NCI-H2171 treated with DMSO at 0.1 percent for 48 hours (cell line): ENCODE measurements at regions not wholly inside any gene's neighbourhood (a gene's known extent, or its start where the extent isn't known, plus 50 kb on each side); places are given as distances from the start of the nearest gene placed in this dataset.
"Not testable (repeated sequence)": the region's sequence is repeated elsewhere in the genome, so short reads cannot be mapped to it uniquely, and the experiment has no call there.

Experiments
- DNase-seq: peaks from one replicate; lab custom pipeline; 2025; lab: John Stamatoyannopoulos, UW

DNA sequence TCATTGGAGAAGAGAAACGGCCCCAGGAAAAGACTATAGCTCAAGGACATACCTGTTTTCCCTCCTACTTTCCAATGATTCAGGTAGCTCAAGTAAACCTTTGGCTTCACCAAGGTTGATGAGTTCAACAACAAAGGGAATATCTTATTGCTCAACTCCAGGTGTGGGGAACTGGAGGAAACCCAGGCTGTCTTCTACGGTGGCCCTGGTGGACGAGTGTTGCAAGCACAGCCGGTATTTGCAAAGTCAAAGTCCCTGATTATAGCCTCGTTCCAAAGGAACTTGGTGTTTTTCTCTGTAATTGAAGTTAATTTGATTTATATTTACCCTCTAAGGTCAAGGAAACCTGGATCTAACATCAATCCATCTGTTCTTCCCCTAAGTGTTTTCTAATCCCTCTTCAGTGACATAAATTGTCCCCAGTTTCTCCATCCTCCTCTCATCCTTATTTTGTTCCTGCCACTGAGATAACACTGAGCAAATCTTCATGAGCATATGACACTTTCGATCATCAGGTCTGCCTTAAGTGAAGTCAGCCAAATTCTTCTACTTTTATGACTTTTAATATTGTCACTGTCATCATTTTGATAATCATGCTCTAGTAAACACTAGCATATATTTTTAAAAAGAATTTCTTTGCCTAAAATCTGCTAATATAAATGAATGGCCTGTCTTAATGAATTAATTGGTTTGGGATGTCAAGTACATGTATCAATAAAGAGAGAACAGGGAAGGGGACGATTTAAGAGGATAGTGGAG lies 174.6 kb upstream of the TBX3 start:
- no peak for DNase-seq

DNA sequence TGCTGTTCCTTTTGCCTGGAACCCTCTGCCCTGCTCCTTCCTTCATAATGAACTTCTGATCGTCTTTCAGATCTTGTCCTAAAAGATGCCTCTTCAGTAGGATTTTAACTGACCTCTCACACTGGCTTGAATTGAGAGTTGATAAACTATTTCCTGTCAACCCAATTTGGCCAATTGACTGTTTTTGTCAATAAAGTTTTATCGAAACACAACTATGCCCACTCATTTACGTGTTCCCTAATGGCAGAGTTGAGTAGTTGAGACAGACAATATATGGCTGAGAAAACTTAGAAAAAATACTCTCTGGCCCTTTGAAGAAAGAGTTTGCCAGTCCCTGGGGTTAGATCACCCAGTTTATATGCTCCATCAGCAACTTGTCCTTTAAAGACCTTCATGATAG lies 171.7 kb upstream of the TBX3 start:
- no peak for DNase-seq

DNA sequence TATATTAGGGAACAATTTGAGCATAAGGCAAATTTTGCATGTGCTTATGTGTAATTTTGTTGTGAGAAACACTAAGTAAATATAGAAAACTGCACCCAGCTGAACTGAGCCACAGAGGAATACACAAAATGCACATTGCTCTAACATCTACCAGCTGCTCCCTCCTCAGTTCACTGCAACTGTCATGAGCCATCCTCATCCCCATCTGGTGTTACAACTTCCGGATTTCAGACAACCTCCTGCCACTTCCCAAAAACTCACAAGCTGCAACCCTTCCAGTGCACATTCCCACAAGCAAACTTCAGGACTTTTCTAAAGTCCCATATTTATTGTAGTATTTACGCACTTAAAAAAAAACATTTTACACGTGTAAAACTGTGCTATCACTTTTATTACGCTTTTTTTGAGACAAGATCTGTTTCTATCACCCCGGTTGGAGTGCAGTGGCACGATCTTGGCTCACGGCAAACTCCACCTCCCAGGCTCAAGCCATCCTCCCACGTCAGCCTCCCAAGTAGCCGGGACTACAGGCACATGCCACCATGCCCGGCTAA lies 169.1 kb upstream of the TBX3 start:
- no peak for DNase-seq

DNA sequence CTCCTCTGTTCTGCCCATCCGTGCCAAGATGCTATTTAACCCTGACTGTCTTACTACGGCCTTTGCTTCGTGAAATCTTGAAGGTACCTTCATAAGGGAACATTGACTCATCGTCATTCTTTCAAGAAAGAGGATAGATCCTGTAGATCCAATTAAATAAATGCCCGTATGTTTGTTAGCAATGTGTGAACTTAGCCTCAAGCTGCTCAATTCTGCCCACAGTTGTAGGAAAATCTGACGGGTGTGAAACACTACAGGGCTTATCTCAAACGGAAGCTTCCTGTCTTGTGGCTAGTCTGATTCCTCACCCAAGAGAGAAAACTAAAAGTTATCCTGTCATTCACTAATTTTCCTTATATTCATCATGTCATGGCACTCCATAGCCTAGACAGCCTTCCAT lies 168.0 kb upstream of the TBX3 start:
- DNase-seq = no peak

DNA sequence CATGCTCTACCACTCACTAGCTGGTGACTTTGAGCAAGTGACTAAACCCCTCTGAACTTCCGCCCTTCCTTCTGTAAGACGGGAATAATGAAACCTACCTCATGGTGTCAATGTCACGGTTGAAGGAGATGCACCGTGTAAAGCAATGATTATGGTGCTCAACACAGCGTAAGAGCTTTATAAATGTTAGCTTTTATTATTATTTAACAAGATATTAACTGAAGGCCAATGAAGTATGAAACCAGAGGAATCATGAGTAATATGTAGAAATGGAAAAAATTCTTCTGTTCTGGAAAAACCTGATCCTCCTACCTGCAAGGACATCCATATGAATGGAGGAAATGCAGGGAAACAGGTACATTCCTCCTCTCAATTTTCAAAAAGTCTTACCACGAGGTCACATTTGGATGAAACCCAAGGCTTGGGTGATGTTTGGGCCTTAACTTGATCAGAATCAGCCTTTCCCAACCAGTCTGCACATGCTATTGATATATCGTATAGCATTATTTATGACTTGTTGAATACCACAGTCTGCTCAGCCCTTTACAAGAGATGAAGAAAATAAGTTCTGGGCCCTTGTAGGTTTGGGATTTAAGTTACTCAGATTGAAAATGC lies 166.8 kb upstream of the TBX3 start:
- DNase-seq = no peak

DNA sequence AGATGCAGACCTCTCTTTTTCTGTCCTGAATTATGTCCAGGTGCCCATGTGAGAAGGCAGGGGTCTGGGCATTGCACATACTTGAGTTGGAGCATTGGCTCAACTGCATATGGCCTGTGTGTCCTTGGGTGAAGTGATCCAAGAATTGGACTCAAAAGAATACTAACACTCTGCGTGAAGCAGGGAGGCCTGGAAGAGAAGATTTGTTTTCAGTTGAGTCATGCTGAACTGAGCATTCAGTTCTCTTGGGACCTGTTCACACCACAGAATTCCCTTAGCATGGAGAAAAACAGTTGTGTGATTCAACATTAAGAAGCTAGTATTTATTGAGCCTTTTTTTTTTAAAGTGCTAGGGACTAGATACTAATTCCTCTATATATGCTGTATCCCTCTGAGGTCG lies 164.7 kb upstream of the TBX3 start:
- no peak for DNase-seq

DNA sequence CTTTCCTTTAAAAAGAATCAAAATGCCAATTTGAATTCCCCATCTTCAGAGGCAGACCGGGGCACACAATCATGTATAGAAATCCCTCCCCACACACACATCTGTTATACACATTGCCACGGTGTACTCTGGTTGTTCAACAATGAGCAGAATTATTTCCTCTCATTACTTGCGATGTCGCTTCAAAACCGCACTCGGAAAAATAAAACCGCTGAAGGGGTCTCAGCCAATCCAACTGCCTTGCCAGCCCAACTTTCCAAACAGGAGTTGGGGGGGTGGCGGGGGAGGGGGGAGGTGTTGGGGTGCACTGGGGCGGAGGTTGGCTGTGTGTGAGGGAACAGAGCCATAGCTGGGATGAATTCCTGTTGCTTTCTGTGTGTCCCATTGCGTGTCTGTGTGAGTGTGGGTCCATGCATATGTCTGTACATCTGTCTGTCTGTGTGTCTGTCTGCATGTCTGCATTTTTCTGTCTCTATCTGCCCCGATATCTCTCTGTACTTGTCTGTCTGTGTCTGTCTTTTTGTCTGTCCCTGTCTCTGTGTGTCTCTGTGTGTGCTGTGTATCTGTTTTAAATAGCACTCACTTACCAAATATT lies 163.6 kb upstream of the TBX3 start:
- DNase-seq = no peak

DNA sequence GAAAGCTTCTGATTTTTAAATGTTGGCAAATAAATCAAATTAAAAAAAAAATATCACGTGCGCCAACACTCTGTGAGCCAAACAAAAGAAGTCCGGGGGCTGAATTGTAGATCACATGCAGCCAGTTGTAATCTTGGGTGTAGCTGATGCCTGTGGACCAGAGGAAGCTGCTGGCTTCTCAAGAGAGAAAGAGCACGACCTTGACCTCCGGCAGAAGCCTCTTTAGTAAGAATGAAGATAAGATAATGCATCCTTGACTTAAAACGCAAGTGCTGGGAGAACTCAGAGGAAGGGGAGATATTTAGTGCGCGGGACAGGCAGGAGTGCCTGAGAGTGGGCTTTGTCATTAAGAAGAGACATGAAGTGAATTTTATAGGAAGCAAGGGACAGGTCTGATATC lies 162.8 kb upstream of the TBX3 start:
- no peak for DNase-seq

DNA sequence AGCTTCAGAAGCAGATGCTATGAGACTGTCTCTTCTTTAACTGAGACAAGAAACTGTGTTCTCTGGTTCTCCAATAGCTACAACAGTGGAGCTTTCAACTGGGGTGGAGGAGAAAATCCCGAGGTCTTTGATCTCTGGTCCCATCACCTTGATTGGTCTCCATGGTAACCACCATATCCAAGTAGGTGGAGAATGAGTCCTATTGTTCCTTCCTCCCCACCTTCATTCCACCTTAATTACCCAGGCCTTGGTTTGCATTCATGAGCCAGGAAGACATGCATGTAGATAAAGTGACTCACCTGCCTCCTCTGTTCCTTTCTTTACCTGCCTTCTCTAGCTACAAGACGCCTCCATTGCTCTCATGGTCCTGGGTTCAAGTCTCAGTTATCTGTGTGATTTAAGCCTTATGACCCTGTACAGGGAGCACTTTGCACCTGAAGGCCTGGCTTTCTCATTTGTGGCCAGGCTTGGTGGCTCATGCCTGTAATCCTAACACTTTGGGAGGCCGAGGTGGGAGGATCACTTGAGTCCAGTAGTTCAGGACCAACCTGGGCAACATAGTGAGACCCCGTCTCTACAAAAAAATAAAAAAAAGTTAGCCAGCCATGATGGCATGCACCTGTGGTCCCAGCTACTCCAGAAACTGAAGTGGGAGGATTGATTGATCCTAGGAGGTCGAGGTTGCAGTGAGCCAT lies 157.7 kb upstream of the TBX3 start:
- DNase-seq = no peak

DNA sequence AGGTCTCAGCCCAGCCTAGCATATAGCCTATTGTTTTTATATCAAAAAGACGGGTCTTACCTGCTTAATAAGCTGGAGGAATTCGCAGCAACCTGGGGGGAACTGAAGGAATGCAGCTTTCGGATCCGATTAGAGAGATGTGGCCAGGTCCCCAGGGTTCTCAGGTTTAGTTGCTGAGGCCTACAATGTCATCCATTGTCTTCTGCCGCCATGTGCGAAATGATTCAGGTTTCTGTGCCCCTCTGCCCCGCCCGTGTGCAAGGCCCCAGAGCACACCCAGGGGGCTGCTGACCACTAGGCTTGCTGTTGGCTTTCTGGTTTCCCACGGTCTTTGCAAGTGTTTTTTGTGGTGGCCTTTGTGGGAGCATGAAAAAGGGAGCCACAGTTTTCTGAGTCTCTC lies 154.5 kb upstream of the TBX3 start:
- no peak for DNase-seq

DNA sequence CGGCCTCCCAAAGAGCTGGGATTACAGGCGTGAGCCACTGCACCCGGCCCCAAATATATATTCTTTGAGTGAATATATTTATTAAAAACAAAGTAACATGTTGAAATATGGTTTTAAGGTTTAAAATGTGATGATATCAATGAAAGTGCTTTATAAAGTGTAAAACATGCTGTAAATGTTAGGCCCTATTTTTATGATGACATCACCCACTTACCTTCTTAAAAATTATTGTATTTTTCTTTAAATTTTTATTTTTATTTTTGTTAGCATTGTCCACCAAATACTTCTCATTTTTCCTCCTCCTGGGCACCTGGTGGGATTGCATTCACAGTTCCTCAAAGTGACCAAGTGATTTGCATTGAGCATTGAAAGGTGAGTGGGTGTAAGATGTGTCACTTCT lies 152.6 kb upstream of the TBX3 start:
- DNase-seq = no peak

DNA sequence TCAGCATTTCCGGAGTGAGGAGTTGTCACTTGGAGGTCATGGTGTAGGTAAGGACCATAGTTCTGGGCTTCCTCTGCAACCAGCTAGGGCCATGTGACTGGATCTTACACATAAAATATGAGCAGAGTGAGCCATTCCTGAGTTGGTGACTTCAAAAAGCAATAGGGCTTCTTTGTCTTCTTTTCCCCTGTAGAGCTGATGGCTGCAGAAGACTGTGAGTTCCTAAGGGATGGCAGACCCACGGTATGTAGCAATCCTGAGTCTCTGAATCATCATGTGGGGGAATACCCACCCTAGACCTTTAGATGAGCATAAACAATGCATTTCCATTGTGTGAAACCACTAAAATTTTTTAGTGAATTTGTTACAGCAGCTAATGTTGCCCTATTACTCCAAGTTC lies 151.1 kb upstream of the TBX3 start:
- DNase-seq = no peak

DNA sequence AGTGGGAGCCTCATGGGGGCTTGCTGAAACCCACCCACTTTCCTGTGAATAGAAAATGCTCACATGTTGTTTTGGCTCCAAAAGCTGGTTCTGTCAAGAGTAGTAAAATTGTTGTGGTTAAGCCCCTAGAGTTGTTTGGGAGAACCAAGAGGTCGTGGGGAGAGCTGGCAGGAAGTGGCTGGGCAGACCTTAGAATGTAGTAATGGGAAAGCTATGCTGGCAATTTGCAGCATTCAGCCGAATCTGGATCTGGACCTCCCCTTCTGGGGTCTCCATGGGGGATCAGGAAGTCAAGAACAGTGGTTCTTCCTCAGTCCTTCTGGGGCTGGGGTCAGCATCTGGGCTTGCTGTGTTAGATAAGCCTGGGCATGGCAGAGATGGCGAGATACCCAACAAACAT lies 150.6 kb upstream of the TBX3 start:
- no peak for DNase-seq

DNA sequence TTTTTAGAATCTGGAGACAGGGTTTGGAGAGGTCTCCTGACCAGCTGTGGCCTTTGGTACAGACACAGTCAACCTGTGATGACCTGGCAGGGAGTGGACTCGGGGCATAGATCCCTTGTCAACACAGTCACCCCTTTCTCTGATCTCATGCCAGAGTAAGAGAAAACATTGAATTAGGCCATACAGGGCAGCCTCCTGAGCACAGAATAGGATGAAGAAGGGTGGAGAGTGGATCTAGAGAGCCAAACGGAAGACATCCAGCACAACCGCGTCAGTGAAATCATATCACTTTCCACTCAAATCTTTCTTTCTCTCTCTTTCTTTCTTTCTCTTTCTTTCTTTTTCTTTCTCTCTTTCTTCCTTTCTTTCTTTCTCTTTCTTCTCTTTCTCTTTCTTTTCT lies 145.9 kb upstream of the TBX3 start:
- no peak for DNase-seq

DNA sequence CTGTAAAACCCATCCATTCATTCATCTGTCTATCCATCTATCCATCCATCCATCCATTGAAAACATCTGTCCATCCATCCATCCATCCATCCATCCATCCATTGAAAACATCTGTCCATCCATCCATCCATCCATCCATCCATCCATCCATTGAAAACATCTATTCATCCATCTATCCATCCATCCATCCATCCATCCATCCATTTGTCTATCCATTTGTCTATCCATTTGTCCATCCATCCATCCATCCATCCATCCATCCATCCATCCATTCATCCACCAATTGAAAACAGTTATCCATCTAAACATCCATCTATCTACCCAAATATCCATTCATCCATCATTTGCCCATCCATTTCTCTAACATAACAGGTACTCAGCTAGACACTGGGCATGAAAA lies 145.3 kb upstream of the TBX3 start:
- DNase-seq = not testable (repeated sequence)

DNA sequence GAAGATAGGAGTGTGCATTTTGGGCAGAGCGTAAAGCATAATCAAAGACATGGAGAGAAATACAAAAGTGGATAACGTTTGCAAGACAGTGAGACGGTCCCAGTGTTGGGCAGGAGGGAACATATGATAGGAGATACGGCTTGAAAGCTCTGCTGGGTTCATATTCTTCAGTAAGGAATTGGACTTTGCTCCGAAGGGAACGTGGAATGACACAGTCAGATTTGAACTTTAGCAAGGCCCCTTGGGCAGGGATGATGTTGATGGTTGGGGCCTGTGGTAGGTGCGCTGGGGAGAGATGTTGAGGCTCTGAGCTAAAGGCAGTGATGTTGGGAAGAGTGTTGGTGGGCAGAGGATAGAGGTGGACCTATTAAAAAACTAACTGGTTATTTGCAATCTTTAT lies 143.5 kb upstream of the TBX3 start:
- DNase-seq = no peak

DNA sequence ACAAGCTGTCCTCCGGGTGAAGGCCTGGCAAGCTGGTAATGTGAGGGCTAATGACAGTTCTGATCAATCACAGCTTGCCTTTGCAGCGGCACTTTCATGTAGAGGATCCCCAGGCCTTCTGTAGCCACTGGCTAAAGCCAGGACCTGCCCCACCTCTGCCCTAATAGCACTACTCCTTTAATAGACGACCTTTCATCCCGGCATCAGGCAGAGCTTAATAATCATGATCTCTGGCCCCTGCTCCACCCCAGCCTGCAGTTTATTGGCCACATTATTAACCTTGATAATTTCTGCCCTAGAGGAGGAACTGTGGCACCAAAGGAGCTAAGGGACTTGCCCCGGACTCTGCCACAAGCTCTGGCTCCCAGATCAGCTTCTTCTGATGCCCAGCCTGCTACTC lies 142.3 kb upstream of the TBX3 start:
- no peak for DNase-seq

DNA sequence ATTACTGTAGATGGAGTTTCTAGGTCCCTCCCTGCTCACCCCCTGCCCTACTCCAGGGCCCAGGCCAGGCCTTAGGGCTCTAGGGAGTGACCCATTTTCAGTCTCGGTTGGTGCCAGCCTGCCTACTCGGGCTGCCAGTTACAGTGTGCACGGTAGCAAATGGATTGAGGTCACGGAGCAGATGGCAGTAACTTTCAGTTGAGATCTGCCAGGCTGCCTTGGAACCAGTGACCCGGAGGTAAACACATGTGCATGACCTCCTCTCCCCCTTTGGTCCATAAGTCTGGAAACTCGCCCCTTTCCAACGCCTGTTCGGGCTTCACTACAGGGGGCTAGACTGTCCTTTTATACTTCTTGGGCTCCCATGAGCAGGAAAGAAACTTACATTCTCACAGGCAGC lies 139.7 kb upstream of the TBX3 start:
- DNase-seq = no peak

DNA sequence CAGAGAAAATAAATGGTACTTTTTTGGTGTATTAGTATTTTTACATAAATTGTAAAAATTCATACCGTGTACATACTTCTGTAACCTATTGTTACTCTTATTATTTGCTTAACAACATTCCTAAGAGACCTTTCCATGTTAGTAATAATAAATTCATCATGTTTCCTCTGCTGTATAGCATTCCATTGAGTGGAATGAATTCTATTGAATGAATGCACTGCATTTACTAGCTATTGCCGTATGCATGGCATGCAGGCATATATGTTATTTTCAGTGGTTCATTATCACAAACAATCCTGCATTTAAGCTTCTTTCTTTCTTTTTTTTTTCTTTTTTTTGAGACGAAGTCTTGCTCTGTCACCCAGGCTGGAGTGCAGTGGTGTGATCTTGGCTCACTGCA lies 137.6 kb upstream of the TBX3 start:
- DNase-seq = no peak

DNA sequence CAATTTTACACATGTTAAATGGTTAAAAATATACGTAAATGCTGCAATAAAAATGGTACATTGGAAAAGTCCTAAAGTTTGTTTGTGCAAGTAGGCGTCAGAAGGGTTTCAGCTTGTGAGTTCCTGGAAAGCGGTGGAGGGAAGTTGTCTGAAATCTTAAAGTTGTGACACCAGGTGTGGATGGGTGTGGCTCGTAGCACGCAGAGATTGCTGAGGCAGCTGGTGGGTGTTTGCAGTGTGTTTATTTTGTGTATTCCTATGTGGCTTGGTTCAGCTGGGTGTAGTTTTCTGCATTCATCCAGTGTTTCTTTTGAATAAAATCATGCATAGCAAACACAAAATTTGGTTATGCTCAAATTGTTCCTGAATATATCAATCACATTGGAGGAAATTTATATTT lies 136.8 kb upstream of the TBX3 start:
- DNase-seq = no peak

DNA sequence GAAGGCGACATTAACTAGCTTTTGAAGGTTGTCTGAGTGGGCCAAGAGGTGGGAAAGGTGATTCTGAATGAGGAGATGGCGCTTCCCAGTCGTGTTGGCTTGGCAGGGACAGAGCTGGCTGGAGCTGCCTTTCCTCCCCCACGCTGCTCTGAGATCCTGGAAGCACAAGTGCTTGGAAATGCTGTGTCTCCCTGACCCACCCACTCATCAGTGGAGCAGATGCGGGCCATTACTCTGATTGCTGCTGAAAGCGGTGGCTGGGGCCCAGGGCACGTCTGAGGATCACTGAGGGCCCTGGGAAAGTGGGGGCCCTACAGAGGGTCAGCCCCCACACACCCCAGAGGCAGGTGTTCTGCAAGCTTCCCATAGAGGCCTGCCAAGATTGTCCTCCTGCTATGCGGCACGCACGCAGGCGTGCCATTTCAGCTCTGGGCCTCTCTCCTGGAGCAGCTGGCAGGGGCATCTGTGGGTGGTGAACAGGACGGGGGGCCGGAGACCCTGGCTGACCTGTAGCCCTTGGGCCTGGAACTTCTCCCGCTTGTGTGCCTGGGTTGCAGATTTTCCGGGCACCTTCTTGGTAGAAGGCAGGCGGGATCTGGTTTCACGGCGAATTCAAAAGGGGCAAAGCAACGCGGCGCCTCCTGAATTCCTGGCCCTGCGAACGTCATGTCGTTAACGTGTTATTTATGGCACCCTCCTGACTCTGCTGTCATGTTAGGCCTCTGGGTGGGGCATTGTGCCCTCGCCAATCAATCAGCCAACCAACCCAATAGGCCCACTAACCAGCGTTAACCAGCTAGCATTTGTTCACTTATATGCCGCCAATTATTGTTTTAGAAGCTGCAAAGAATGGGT lies 133.8 kb upstream of the TBX3 start:
- DNase-seq = no peak
